ENCODE measurements at regions not wholly inside any gene's neighbourhood (a gene's known extent, or its start where the extent isn't known, plus 50 kb on each side); places are given as distances from the start of the nearest gene placed in this dataset.

DNA sequence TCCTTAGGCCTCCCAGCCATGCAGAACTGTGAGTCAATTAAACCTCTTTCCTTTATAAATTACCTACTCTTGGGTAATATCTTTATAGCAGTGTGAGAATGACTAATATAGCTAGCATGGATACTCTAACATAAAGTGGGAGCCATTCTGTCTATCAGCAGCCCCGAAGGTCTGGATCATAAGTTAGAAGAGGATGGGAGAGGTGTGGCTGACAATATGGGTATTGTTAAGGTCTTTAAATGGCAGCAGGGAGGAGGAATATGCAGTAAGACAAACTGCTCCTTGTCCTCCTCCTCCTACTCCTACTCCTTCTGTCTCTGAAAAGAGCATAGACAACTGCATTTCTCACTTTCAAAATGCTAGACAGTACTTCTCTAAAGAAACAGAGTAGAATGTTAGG lies 214.0 kb upstream of the C1orf87 start:
- TF ChIP-seq, protein P1, sequence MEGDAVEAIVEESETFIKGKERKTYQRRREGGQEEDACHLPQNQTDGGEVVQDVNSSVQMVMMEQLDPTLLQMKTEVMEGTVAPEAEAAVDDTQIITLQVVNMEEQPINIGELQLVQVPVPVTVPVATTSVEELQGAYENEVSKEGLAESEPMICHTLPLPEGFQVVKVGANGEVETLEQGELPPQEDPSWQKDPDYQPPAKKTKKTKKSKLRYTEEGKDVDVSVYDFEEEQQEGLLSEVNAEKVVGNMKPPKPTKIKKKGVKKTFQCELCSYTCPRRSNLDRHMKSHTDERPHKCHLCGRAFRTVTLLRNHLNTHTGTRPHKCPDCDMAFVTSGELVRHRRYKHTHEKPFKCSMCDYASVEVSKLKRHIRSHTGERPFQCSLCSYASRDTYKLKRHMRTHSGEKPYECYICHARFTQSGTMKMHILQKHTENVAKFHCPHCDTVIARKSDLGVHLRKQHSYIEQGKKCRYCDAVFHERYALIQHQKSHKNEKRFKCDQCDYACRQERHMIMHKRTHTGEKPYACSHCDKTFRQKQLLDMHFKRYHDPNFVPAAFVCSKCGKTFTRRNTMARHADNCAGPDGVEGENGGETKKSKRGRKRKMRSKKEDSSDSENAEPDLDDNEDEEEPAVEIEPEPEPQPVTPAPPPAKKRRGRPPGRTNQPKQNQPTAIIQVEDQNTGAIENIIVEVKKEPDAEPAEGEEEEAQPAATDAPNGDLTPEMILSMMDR (IDR thresholded peaks at IDR 0.05; ENCODE audit: insufficient read depth, low read length): no peak
- TF ChIP-seq POLR2AphosphoS5 (IDR thresholded peaks at IDR 0.05; ENCODE audit: low read depth) (no peak), GABPA (IDR thresholded peaks at IDR 0.05; ENCODE audit: low read depth) (no peak)
- TF ChIP-seq, protein P2, sequence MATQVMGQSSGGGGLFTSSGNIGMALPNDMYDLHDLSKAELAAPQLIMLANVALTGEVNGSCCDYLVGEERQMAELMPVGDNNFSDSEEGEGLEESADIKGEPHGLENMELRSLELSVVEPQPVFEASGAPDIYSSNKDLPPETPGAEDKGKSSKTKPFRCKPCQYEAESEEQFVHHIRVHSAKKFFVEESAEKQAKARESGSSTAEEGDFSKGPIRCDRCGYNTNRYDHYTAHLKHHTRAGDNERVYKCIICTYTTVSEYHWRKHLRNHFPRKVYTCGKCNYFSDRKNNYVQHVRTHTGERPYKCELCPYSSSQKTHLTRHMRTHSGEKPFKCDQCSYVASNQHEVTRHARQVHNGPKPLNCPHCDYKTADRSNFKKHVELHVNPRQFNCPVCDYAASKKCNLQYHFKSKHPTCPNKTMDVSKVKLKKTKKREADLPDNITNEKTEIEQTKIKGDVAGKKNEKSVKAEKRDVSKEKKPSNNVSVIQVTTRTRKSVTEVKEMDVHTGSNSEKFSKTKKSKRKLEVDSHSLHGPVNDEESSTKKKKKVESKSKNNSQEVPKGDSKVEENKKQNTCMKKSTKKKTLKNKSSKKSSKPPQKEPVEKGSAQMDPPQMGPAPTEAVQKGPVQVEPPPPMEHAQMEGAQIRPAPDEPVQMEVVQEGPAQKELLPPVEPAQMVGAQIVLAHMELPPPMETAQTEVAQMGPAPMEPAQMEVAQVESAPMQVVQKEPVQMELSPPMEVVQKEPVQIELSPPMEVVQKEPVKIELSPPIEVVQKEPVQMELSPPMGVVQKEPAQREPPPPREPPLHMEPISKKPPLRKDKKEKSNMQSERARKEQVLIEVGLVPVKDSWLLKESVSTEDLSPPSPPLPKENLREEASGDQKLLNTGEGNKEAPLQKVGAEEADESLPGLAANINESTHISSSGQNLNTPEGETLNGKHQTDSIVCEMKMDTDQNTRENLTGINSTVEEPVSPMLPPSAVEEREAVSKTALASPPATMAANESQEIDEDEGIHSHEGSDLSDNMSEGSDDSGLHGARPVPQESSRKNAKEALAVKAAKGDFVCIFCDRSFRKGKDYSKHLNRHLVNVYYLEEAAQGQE (IDR thresholded peaks at IDR 0.05; ENCODE audit: insufficient replicate concordance, low read depth): no peak

Measured in HL-60 (cell line).